ENCODE measurements at regions not wholly inside any gene's neighbourhood (a gene's known extent, or its start where the extent isn't known, plus 50 kb on each side); places are given as distances from the start of the nearest gene placed in this dataset.
"Not testable (repeated sequence)": the region's sequence is repeated elsewhere in the genome, so short reads cannot be mapped to it uniquely, and the experiment has no call there.

GRCh38 chr18:22283855-22284254 is 114.5 kb downstream of the GATA6 start:
- not testable (repeated sequence) for DNase-seq

GRCh38 chr18:22283397-22283796 is 114.0 kb downstream of the GATA6 start:
- DNase-seq = no peak

GRCh38 chr18:22283116-22283395 is 113.7 kb downstream of the GATA6 start:
- no peak for DNase-seq

GRCh38 chr18:22282311-22283115 is 113.1 kb downstream of the GATA6 start:
- peak; percentile 42 for DNase-seq

- DNase-seq = no peak
Observed at GRCh38 chr18:22280453-22280750, 111.0 kb downstream of the GATA6 start.

GRCh38 chr18:22279741-22280452 is 110.5 kb downstream of the GATA6 start:
- no peak for DNase-seq

GRCh38 chr18:22278798-22279197 is 109.4 kb downstream of the GATA6 start:
- DNase-seq = no peak

- no peak for DNase-seq
Observed at GRCh38 chr18:22277758-22278157, 108.4 kb downstream of the GATA6 start.

- no peak for DNase-seq
Observed at GRCh38 chr18:22276334-22276713, 106.9 kb downstream of the GATA6 start.

GRCh38 chr18:22275706-22276333 is 106.4 kb downstream of the GATA6 start:
- no peak for DNase-seq

- DNase-seq = no peak
Observed at GRCh38 chr18:22273101-22274039, 104.0 kb downstream of the GATA6 start.

- DNase-seq = no peak
Observed at GRCh38 chr18:22272242-22272641, 102.9 kb downstream of the GATA6 start.

GRCh38 chr18:22271030-22271429 is 101.6 kb downstream of the GATA6 start:
- no peak for DNase-seq

- DNase-seq = no peak
Observed at GRCh38 chr18:22268641-22269128, 99.3 kb downstream of the GATA6 start.

- DNase-seq = no peak
Observed at GRCh38 chr18:22267697-22268096, 98.3 kb downstream of the GATA6 start.

- no peak for DNase-seq
Observed at GRCh38 chr18:22267225-22267624, 97.8 kb downstream of the GATA6 start.

- DNase-seq = no peak
Observed at GRCh38 chr18:22265838-22266237, 96.4 kb downstream of the GATA6 start.

GRCh38 chr18:22260208-22260820 is 90.9 kb downstream of the GATA6 start:
- DNase-seq = no peak

GRCh38 chr18:22257022-22257543 is 87.7 kb downstream of the GATA6 start:
- DNase-seq = no peak

- no peak for DNase-seq
Observed at GRCh38 chr18:22254088-22254487, 84.7 kb downstream of the GATA6 start.

GRCh38 chr18:22253676-22254075 is 84.3 kb downstream of the GATA6 start:
- no peak for DNase-seq

GRCh38 chr18:22253156-22253555 is 83.8 kb downstream of the GATA6 start:
- no peak for DNase-seq

Measured in amniotic stem cell (primary cell).